GM12878 (cell line): ENCODE measurements at regions not wholly inside any gene's neighbourhood (a gene's known extent, or its start where the extent isn't known, plus 50 kb on each side); places are given as distances from the start of the nearest gene placed in this dataset.

Experiments used
- JUNB ChIP-seq: IDR thresholded peaks from 2 replicates; pipeline ENCODE4 v1.6.1; 2016; ENCODE audit warnings: antibody characterized with exemption, mild to moderate bottlenecking
- POLR2AphosphoS5 ChIP-seq: IDR thresholded peaks from 2 replicates; pipeline ENCODE4 v1.6.1; 2011; ENCODE audit warnings: mild to moderate bottlenecking, low read length, inconsistent platforms
- TF ChIP-seq, protein P1 (sequence below), 3 experiments: IDR thresholded peaks in 2 of 3; conservative IDR thresholded peaks in 1 of 3; 2 replicates each; pipeline ENCODE4 v1.5.1; 2011; ENCODE audit warnings: low read depth in 3 of 3, low read length in 3 of 3, mild to moderate bottlenecking in 3 of 3, control low read depth in 2 of 3, moderate library complexity in 2 of 3, inconsistent platforms in 1 of 3, mixed read lengths in 1 of 3; ENCODE audit not compliant: control insufficient read depth in 2 of 3, insufficient read depth in 1 of 3; ENCODE audit errors: extremely low read depth in 1 of 3

DNA sequence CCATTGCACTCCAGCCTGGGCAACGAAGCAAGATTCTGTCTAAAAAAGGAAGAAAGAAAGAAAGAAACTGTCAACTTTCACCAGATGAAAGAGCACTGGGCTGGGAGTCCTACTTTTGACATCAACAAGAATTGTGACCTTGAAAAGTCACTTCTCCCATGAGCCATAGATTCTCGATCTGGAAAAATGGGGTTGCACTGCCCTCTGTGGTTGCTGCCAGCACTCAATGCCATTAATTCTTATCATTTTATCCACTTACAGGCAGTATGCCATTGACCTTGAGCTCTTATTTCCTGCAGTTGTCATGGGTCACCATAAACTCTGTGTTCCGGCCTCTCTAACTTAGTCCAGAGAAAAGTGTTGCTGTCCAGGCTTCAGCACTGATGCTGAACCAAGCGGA, 137.2 kb downstream of the NOC3L start:
- TF ChIP-seq JUNB (no peak), POLR2AphosphoS5 (no peak)
- TF ChIP-seq, protein P1, sequence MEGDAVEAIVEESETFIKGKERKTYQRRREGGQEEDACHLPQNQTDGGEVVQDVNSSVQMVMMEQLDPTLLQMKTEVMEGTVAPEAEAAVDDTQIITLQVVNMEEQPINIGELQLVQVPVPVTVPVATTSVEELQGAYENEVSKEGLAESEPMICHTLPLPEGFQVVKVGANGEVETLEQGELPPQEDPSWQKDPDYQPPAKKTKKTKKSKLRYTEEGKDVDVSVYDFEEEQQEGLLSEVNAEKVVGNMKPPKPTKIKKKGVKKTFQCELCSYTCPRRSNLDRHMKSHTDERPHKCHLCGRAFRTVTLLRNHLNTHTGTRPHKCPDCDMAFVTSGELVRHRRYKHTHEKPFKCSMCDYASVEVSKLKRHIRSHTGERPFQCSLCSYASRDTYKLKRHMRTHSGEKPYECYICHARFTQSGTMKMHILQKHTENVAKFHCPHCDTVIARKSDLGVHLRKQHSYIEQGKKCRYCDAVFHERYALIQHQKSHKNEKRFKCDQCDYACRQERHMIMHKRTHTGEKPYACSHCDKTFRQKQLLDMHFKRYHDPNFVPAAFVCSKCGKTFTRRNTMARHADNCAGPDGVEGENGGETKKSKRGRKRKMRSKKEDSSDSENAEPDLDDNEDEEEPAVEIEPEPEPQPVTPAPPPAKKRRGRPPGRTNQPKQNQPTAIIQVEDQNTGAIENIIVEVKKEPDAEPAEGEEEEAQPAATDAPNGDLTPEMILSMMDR (IDR thresholded peaks at IDR 0.05 in 2 of 3, conservative IDR thresholded peaks at IDR 0.05 in 1 of 3; ENCODE audit: control insufficient read depth in 2 of 3, extremely low read depth in 1 of 3, insufficient read depth in 1 of 3, low read depth in 3 of 3, low read length in 3 of 3): no peak
